Cardiac fibroblast (primary cell): ENCODE measurements at regions not wholly inside any gene's neighbourhood (a gene's known extent, or its start where the extent isn't known, plus 50 kb on each side); places are given as distances from the start of the nearest gene placed in this dataset.

Experiments used
- DNase-seq, 2 donors: peaks; one replicate each; pipeline versions ENCODE4 v3.0.0 to v3.0.0-alpha.2; 2010; ENCODE audit warnings: low read depth in 2 of 2
- H3K4me3 ChIP-seq, 2 donors: replicated peaks in 1 of 2; 1 replicate in 1 of 2; 2 replicates in 1 of 2; pipeline ENCODE4 v1.5.1; 2011; ENCODE audit warnings: low read depth in 2 of 2, low read length in 2 of 2, mild to moderate bottlenecking in 2 of 2, moderate library complexity in 1 of 2
- CTCF ChIP-seq: IDR thresholded peaks from one replicate; pipeline ENCODE4 v1.5.1; 2011; ENCODE audit warnings: low read depth, mild to moderate bottlenecking, low read length, inconsistent platforms

- TF ChIP-seq CTCF, result no peak
- DNase-seq, result no peak
- H3K4me3 ChIP-seq, result no peak overlapping the region
Measured at GRCh38 chr17:36680701-36681202, 79.4 kb downstream of the MRM1 start.

- no peak overlapping the region for H3K4me3 ChIP-seq
- TF ChIP-seq CTCF, result no peak
- DNase-seq, result no peak
Measured at GRCh38 chr17:36682773-36683172, 81.4 kb downstream of the MRM1 start.

GRCh38 chr17:36683387-36683786 lies 82.0 kb downstream of the MRM1 start:
- no peak overlapping the region for H3K4me3 ChIP-seq
- TF ChIP-seq CTCF, result no peak
- DNase-seq, result no peak

- no peak for DNase-seq
- TF ChIP-seq CTCF, result no peak
- no peak overlapping the region for H3K4me3 ChIP-seq
Measured at GRCh38 chr17:36684134-36684533, 82.8 kb downstream of the MRM1 start.

- no peak for DNase-seq
- no peak for TF ChIP-seq CTCF
- H3K4me3 ChIP-seq, result no peak overlapping the region
Measured at GRCh38 chr17:36686123-36686669, 84.8 kb downstream of the MRM1 start.

- no peak for DNase-seq
- no peak overlapping the region for H3K4me3 ChIP-seq
- no peak for TF ChIP-seq CTCF
Measured at GRCh38 chr17:36687736-36688135, 86.4 kb downstream of the MRM1 start.

- TF ChIP-seq CTCF, result no peak
- no peak for DNase-seq
- no peak overlapping the region for H3K4me3 ChIP-seq
Measured at GRCh38 chr17:36689089-36689667, 87.8 kb downstream of the MRM1 start.
